SK-N-SH (cell line): ENCODE measurements at regions not wholly inside any gene's neighbourhood (a gene's known extent, or its start where the extent isn't known, plus 50 kb on each side); places are given as distances from the start of the nearest gene placed in this dataset.

Experiments
- CTCF ChIA-PET: fragments of 300-600, 350-600 bp; formaldehyde crosslinking; extraction: SDS; loops from one replicate; lab custom pipeline; 2021; lab: Yijun Ruan, JAX
- POLR2A ChIA-PET: fragments of 350-600 bp; sonication (Branson Sonifier 250); formaldehyde crosslinking; extraction: SDS; loops from one replicate; lab custom pipeline; 2020; ENCODE audit warnings: antibody characterized with exemption, inconsistent platforms; lab: Yijun Ruan, JAX
- DNase-seq: peaks from one replicate; pipeline ENCODE4 v3.0.0; 2012
- H2AFZ ChIP-seq: fragments of 200-600 bp; sonication (generic); 2 replicates; pipeline ENCODE4 v1.8.1; 2016; ENCODE audit warnings: antibody characterized with exemption, mild to moderate bottlenecking, low read depth
- H3F3A ChIP-seq: fragments of 200-600 bp; sonication (generic); replicated peaks from 2 replicates; pipeline ENCODE3; 2016; ENCODE audit warnings: antibody characterized with exemption, mild to moderate bottlenecking; ENCODE audit not compliant: insufficient read depth
- H3K27ac ChIP-seq, 2 experiments: fragments of 200-500 bp in 1 of 2; fragments of 200-600 bp in 1 of 2; sonication (Bioruptor generic) in 1 of 2; sonication (generic), shearing (Covaris generic) in 1 of 2; 2 replicates each; pipeline versions ENCODE4 v1.5.1 to v1.6.1; 2014 to 2016; ENCODE audit warnings: low read depth in 2 of 2, inconsistent platforms in 1 of 2, low read length in 1 of 2, mild to moderate bottlenecking in 1 of 2, mixed read lengths in 1 of 2
- H3K27me3 ChIP-seq: fragments of 200-600 bp; sonication (generic), shearing (Covaris generic); 2 replicates; pipeline ENCODE4 v1.6.1; 2016; ENCODE audit warnings: mixed run types; ENCODE audit not compliant: insufficient read depth
- H3K36me3 ChIP-seq, 2 experiments: fragments of 200-500 bp in 1 of 2; fragments of 200-600 bp in 1 of 2; sonication (Bioruptor generic) in 1 of 2; sonication (generic) in 1 of 2; replicated peaks in 1 of 2; 2 replicates each; pipeline versions ENCODE3 to v1.5.1; 2014 to 2016; ENCODE audit warnings: low read length in 1 of 2, mild to moderate bottlenecking in 1 of 2; ENCODE audit not compliant: insufficient read depth in 2 of 2, control insufficient read depth in 1 of 2
- H3K4me1 ChIP-seq, 2 experiments: fragments of 200-500 bp in 1 of 2; fragments of 200-600 bp in 1 of 2; sonication (Bioruptor generic) in 1 of 2; sonication (generic), shearing (Covaris generic) in 1 of 2; 2 replicates each; pipeline versions ENCODE4 v1.5.1 to v1.6.1; 2014 to 2016; ENCODE audit warnings: low read depth in 1 of 2, low read length in 1 of 2, mixed run types in 1 of 2; ENCODE audit not compliant: insufficient read depth in 2 of 2, control insufficient read depth in 1 of 2
- H3K4me2 ChIP-seq: fragments of 200-600 bp; sonication (generic), shearing (Covaris generic); 2 replicates; pipeline ENCODE4 v1.6.1; 2017; ENCODE audit warnings: mixed run types
- H3K4me3 ChIP-seq, 2 experiments: fragments of 200-500 bp in 1 of 2; fragments of 200-600 bp in 1 of 2; sonication (Bioruptor generic) in 1 of 2; sonication (generic), shearing (Covaris generic) in 1 of 2; 2 replicates each; pipeline versions ENCODE4 v1.5.1 to v1.8.1; 2014 to 2016; ENCODE audit warnings: low read depth in 2 of 2, inconsistent platforms in 1 of 2, low read length in 1 of 2, mild to moderate bottlenecking in 1 of 2, mixed read lengths in 1 of 2, moderate library complexity in 1 of 2
- H3K79me2 ChIP-seq: fragments of 200-600 bp; sonication (generic); 2 replicates; pipeline ENCODE4 v1.8.1; 2017; ENCODE audit warnings: mild to moderate bottlenecking; ENCODE audit not compliant: insufficient read depth
- H3K9ac ChIP-seq: fragments of 200-600 bp; sonication (generic); 2 replicates; pipeline ENCODE4 v1.6.1; 2017; ENCODE audit warnings: mixed run types
- H3K9me2 ChIP-seq: fragments of 200-600 bp; sonication (generic); 2 replicates; pipeline ENCODE4 v1.6.1; 2017; ENCODE audit warnings: mixed run types
- H3K9me3 ChIP-seq: fragments of 200-600 bp; sonication (generic); 2 replicates; pipeline ENCODE4 v1.6.1; 2017; ENCODE audit warnings: mixed run types, mild to moderate bottlenecking, moderate library complexity
- H4K20me1 ChIP-seq: fragments of 200-600 bp; sonication (generic); 2 replicates; pipeline ENCODE4 v1.6.1; 2017; ENCODE audit warnings: mild to moderate bottlenecking, mixed run types; ENCODE audit not compliant: insufficient read depth
- CHD2 ChIP-seq: fragments of 150-350 bp; IDR thresholded peaks from 2 replicates; pipeline ENCODE4 v1.6.1; 2018; ENCODE audit warnings: low read length; ENCODE audit not compliant: partially characterized antibody
- ELF1 ChIP-seq: IDR thresholded peaks from 2 replicates; pipeline ENCODE4 v1.4.0; 2012
- GATA2 ChIP-seq: sonication (generic); formaldehyde crosslinking; IDR thresholded peaks from 2 replicates; pipeline ENCODE4 v1.5.0; 2020; ENCODE audit warnings: mild to moderate bottlenecking, missing genetic modification reagents
- MEF2A ChIP-seq: IDR thresholded peaks from 2 replicates; pipeline ENCODE4 v1.4.0; 2012; ENCODE audit warnings: low read depth, borderline replicate concordance
- MXI1 ChIP-seq: IDR thresholded peaks from 2 replicates; pipeline ENCODE4 v1.6.1; 2012; ENCODE audit warnings: mild to moderate bottlenecking, low read depth, low read length, improper control_type of control experiment
- NFIC ChIP-seq: IDR thresholded peaks from 2 replicates; pipeline ENCODE4 v1.4.0; 2012; ENCODE audit warnings: borderline replicate concordance
- RAD21 ChIP-seq: IDR thresholded peaks from 2 replicates; pipeline ENCODE4 v1.6.1; 2012; ENCODE audit warnings: mild to moderate bottlenecking, low read length
- RFX5 ChIP-seq: IDR thresholded peaks from 2 replicates; pipeline ENCODE4 v1.6.1; 2012; ENCODE audit warnings: mild to moderate bottlenecking, improper control_type of control experiment, low read length
- SIN3A ChIP-seq: IDR thresholded peaks from 2 replicates; pipeline ENCODE4 v1.6.1; 2012; ENCODE audit warnings: low read depth, mild to moderate bottlenecking, low read length, moderate library complexity, borderline replicate concordance
- SMC3 ChIP-seq: IDR thresholded peaks from 2 replicates; pipeline ENCODE4 v1.6.1; 2012; ENCODE audit warnings: low read depth, low read length, improper control_type of control experiment
- TEAD4 ChIP-seq: IDR thresholded peaks from 2 replicates; pipeline ENCODE4 v1.4.0; 2012; ENCODE audit warnings: mild to moderate bottlenecking, borderline replicate concordance; ENCODE audit not compliant: insufficient read depth
- USF1 ChIP-seq: IDR thresholded peaks from 2 replicates; pipeline ENCODE4 v1.4.0; 2012; ENCODE audit warnings: low read depth, borderline replicate concordance
- WGBS: methylation state at CpG from one replicate; pipeline ENCODE4 v1.1.6; 2017; ENCODE audit warnings: low lambda C conversion rate; 5-methylcytosine and 5-hydroxymethylcytosine counted together
- TF ChIP-seq, protein P1 (sequence below): fragments of 150-350 bp; IDR thresholded peaks from 2 replicates; pipeline ENCODE4 v1.6.1; 2017; ENCODE audit warnings: antibody characterized with exemption, low read length, low read depth, borderline replicate concordance
- TF ChIP-seq, protein P2 (sequence below): fragments of 200-600 bp; sonication (generic); IDR thresholded peaks from 2 replicates; pipeline ENCODE4 v1.6.1; 2017; ENCODE audit warnings: antibody characterized with exemption, mild to moderate bottlenecking, moderate library complexity
- TF ChIP-seq, protein P3 (sequence below): IDR thresholded peaks from 2 replicates; pipeline ENCODE4; 2012

DNA sequence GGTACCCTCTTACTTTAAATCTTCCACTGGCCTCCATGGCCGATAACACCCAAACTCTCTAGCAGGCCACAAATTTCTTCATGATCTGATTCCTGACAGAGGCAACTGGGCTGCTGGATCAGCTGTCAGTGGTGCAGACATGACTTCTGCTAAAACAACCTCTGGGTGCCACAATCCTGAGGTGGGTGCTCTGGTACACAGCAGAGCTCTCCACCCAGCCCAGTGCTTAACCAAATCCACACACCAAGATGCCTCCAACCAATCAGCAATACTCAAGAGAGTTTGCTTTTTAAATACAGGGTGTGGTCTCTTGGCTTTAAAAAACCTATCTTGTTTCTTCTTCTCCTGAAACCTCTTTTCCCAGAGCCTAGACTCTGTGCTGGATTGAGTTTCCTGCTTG, 126.6 kb upstream of the SPACA1 start:
- H3K9me3 ChIP-seq, result no peaks in the 10 kb centered on the region
- POLR2A ChIA-PET, result no interaction called here
- H3K9ac ChIP-seq, result no peak overlapping the region
- H3F3A ChIP-seq, result no peaks in the 10 kb centered on the region
- no peak overlapping the region for H3K4me2 ChIP-seq
- no peaks in the 10 kb centered on the region; a peak in 1 of 4 replicates for H3K4me1 ChIP-seq
- no peaks in the 10 kb centered on the region for H3K9me2 ChIP-seq
- no peaks in the 10 kb centered on the region for H3K36me3 ChIP-seq
- CTCF ChIA-PET, result interaction anchor here (1.5 to 2.3 kb wide), 3 partner anchors 8 to 13 kb away, joined by 3 to 9 read pairs (median 3); no protein-coding TSS in a partner anchor
- H3K4me3 ChIP-seq, result no peak overlapping the region
- no peak overlapping the region for H3K27ac ChIP-seq
- H4K20me1 ChIP-seq, result no peaks in the 10 kb centered on the region
- H2AFZ ChIP-seq, result no peak overlapping the region
- H3K27me3 ChIP-seq, result no peaks in the 10 kb centered on the region
- no peak for TF ChIP-seq RAD21
- TF ChIP-seq, protein P1, sequence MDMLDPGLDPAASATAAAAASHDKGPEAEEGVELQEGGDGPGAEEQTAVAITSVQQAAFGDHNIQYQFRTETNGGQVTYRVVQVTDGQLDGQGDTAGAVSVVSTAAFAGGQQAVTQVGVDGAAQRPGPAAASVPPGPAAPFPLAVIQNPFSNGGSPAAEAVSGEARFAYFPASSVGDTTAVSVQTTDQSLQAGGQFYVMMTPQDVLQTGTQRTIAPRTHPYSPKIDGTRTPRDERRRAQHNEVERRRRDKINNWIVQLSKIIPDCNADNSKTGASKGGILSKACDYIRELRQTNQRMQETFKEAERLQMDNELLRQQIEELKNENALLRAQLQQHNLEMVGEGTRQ, result no peak
- TF ChIP-seq, protein P2, sequence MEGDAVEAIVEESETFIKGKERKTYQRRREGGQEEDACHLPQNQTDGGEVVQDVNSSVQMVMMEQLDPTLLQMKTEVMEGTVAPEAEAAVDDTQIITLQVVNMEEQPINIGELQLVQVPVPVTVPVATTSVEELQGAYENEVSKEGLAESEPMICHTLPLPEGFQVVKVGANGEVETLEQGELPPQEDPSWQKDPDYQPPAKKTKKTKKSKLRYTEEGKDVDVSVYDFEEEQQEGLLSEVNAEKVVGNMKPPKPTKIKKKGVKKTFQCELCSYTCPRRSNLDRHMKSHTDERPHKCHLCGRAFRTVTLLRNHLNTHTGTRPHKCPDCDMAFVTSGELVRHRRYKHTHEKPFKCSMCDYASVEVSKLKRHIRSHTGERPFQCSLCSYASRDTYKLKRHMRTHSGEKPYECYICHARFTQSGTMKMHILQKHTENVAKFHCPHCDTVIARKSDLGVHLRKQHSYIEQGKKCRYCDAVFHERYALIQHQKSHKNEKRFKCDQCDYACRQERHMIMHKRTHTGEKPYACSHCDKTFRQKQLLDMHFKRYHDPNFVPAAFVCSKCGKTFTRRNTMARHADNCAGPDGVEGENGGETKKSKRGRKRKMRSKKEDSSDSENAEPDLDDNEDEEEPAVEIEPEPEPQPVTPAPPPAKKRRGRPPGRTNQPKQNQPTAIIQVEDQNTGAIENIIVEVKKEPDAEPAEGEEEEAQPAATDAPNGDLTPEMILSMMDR, result no peak
- no peak for TF ChIP-seq MXI1
- no peak for TF ChIP-seq NFIC
- TF ChIP-seq, protein P3, sequence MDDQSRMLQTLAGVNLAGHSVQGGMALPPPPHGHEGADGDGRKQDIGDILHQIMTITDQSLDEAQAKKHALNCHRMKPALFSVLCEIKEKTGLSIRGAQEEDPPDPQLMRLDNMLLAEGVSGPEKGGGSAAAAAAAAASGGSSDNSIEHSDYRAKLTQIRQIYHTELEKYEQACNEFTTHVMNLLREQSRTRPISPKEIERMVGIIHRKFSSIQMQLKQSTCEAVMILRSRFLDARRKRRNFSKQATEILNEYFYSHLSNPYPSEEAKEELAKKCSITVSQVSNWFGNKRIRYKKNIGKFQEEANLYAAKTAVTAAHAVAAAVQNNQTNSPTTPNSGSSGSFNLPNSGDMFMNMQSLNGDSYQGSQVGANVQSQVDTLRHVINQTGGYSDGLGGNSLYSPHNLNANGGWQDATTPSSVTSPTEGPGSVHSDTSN, result no peak
- TF ChIP-seq SIN3A, result no peak
- no peak for TF ChIP-seq RFX5
- no peak for TF ChIP-seq SMC3
- TF ChIP-seq CHD2, result no peak
- no peak for TF ChIP-seq USF1
- TF ChIP-seq GATA2, result no peak
- no peak for TF ChIP-seq MEF2A
- no peak for TF ChIP-seq TEAD4
- no peak for TF ChIP-seq ELF1
- no peak for DNase-seq
- 95% methylated on average over 1 of the region's 1 CpG for WGBS
- no peaks in the 10 kb centered on the region for H3K79me2 ChIP-seq
